ENCODE measurements at regions not wholly inside any gene's neighbourhood (a gene's known extent, or its start where the extent isn't known, plus 50 kb on each side); places are given as distances from the start of the nearest gene placed in this dataset.
A peak's percentile ranks its signal among the peaks of the same experiment; 100 is the strongest.
"Not testable (repeated sequence)": the region's sequence is repeated elsewhere in the genome, so short reads cannot be mapped to it uniquely, and the experiment has no call there.

DNA sequence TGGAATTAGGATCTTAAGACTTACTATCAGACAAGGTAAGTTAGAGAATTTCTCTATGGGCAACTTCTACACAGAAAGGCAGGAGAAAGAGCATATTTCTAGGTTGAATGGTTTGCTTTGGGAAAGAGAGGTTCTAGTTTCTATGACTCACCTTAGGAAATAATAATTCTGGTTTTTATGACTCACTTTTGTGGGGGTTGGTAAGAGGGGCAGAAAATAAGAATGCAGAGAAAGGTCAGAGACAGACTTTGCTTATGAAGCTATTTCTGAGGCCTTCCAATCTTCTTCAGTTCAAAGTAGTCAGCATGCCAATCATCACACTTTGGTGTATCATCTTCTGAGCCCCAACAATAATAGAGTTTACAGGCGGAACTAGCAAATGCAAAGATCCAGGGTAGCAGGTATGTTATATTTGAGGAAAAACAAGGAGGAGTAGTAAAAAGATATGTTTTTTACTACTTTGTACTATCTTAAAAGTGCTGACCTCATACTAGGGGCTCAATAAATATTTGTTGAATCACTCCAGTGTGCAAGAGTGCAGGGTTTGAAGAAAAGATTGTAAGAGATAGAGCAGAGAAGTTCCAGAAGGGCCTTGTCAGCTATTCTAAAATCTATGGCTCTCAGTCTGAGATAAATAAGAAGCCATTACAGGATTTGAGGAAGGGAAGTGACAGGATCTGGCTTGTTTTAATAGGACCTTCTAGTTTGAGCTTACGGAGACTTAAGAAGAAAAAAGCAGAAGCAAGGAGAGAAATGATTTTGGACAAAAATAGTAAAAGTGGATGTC, 56.7 kb upstream of the LRFN5 start:
- Histone ChIP-seq H3K36me3 (ENCODE audit: insufficient read depth) (no peaks in the 10 kb centered on the region), H3K4me1 (ENCODE audit: insufficient read depth) (no peaks in the 10 kb centered on the region), H3K4me3 (ENCODE audit: low read depth, low read length) (no peak overlapping the region), H3K27ac (ENCODE audit: low read depth) (no peak overlapping the region)
- peak; percentile 25 for DNase-seq (ENCODE audit: extremely low spot score)
- 38% methylated on average over 2 of the region's 2 CpGs for WGBS

DNA sequence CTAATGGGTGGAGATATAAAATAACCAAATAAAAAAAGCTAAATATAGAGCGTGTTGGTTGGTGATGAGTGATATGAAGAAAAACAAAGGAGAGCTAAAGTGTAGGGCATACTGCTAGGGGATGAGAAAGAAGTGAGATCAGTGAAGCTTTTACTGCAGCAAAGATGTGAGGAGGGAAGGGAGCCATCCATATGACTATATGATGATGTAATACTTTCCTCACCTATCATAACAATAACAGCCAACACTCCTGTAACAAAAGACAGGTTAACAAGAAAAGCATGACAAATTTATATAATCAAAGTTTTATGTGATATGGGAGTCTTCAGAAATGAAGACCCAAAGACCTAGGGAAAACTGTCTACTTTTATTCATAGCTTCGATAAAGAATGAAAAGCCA, 57.4 kb upstream of the LRFN5 start:
- DNase-seq (ENCODE audit: extremely low spot score) = no peak
- Histone ChIP-seq H3K36me3 (ENCODE audit: insufficient read depth) (no peaks in the 10 kb centered on the region), H3K4me3 (ENCODE audit: low read depth, low read length) (no peak overlapping the region), H3K4me1 (ENCODE audit: insufficient read depth) (no peaks in the 10 kb centered on the region), H3K27ac (ENCODE audit: low read depth) (no peak overlapping the region)
- WGBS = 62% methylated on average over 2 of the region's 2 CpGs

DNA sequence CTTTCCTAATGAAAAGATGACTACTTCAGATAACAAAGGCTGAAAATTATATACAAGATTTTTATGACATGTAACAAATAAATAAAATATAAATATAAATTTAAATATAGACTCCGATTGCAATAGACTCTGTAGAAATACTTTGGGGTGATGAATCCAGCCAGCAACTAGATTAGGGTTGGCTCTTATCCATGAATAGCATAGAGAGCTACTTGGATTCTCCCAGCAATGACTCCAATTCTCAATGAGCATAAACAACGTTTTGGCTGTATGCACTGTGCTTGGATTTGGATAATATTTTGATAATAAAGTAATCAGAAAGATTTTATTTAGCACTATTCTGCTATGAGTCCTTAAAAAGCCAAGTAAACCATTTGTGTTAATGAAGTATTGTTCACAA, 58.0 kb upstream of the LRFN5 start:
- Histone ChIP-seq H3K36me3 (ENCODE audit: insufficient read depth) (no peaks in the 10 kb centered on the region), H3K4me3 (ENCODE audit: low read depth, low read length) (no peak overlapping the region), H3K4me1 (ENCODE audit: insufficient read depth) (no peaks in the 10 kb centered on the region), H3K27ac (ENCODE audit: low read depth) (no peak overlapping the region)
- no peak for DNase-seq (ENCODE audit: extremely low spot score)
- WGBS = 30% methylated on average over 2 of the region's 2 CpGs

DNA sequence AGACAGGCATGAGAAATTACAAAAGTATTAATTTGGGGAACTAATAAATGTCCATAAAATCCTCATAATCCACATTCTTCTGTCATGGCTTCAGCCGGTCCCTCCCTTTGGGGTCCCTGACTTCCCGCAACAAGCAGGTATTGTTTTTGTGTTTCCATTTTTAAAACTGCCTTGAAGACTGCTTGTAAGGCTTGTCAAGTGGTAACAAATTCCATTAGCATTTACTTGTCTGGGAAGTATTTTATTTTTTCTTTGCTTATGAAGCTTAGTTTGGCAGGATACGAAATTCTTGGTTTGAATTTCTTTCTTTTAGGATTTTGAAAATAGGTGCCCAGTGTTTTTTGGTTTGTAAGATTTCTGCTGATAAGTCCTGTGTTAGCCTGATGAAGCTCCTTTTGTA, 65.3 kb upstream of the LRFN5 start:
- H3K4me1 ChIP-seq (ENCODE audit: insufficient read depth) = no peaks in the 10 kb centered on the region
- H3K4me3 ChIP-seq (ENCODE audit: low read depth, low read length) = no peak overlapping the region
- DNase-seq (ENCODE audit: extremely low spot score) = no peak
- H3K36me3 ChIP-seq (ENCODE audit: insufficient read depth) = no peaks in the 10 kb centered on the region
- no peak overlapping the region for H3K27ac ChIP-seq (ENCODE audit: low read depth)
- WGBS = 94% methylated on average over 3 of the region's 3 CpGs

DNA sequence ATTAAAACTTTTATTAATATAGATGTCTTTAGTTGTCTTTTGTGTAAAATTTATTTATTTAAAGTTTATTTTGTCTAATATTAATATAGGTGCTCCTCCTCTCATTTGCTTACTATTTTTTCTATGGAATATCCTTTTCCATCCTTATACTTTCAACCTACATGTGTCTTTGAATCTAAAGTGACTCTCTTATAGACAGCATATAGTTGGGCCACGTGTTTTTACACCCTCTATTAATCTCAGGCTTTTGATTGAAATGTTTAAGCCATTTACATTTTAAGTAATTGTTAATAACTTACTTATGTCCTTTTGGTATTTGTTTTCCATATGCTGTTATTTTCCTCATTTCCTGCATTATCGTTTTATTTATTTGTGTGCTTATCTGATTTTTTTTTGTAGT, 74.4 kb upstream of the LRFN5 start:
- WGBS = 90% methylated on average over 2 of the region's 2 CpGs
- DNase-seq (ENCODE audit: extremely low spot score) = no peak
- Histone ChIP-seq H3K27ac (ENCODE audit: low read depth) (no peak overlapping the region), H3K4me1 (ENCODE audit: insufficient read depth) (no peaks in the 10 kb centered on the region), H3K36me3 (ENCODE audit: insufficient read depth) (no peaks in the 10 kb centered on the region), H3K4me3 (ENCODE audit: low read depth, low read length) (no peak overlapping the region)

DNA sequence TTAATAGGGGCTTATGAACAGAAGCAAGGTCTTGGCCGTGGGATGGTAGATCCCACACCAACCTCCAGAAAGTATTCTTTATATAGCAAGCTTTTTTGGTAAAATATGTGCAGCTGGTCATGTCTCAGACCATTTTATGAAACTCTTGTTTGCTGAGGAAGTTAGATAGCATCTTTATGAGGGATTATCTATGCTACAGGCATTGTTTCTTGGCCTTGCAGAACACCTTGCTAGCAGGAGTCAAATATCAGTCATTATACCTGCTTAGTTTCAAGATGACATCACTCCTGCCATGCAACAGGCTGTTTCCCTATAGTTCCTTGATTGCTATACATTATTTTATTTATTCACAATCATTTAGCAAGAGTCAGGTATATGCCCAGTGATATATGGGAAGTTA, 84.8 kb upstream of the LRFN5 start:
- H3K4me3 ChIP-seq (ENCODE audit: low read depth, low read length) = no peak overlapping the region
- H3K4me1 ChIP-seq (ENCODE audit: insufficient read depth) = no peaks in the 10 kb centered on the region
- H3K27ac ChIP-seq (ENCODE audit: low read depth) = no peak overlapping the region
- DNase-seq (ENCODE audit: extremely low spot score) = no peak
- no peaks in the 10 kb centered on the region for H3K36me3 ChIP-seq (ENCODE audit: insufficient read depth)
- 74% methylated on average over 1 of the region's 1 CpG for WGBS

DNA sequence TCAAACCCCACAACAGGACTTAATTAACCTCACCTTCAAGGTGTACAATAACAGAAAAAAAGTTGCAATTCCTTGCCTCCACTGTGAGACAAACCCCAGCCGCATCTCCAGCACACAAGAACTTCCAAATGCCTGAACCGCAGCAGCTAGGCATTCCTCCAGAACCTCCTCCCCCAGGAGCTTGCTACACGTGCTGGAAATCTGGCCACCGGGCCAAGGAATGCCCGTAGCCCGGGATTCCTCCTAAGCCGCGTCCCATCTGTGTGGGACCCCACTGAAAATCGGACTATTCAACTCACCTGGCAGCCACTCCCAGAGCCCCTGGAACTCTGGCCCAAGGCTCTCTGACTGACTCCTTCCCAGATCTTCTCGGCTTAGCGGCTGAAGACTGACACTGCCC, 88.6 kb upstream of the LRFN5 start:
- not testable (repeated sequence) for H3K36me3 ChIP-seq (ENCODE audit: insufficient read depth); H3K27ac ChIP-seq (ENCODE audit: low read depth); H3K4me3 ChIP-seq (ENCODE audit: low read depth, low read length); DNase-seq (ENCODE audit: extremely low spot score); H3K4me1 ChIP-seq (ENCODE audit: insufficient read depth)
- WGBS = 85% methylated on average over 10 of the region's 11 CpGs

DNA sequence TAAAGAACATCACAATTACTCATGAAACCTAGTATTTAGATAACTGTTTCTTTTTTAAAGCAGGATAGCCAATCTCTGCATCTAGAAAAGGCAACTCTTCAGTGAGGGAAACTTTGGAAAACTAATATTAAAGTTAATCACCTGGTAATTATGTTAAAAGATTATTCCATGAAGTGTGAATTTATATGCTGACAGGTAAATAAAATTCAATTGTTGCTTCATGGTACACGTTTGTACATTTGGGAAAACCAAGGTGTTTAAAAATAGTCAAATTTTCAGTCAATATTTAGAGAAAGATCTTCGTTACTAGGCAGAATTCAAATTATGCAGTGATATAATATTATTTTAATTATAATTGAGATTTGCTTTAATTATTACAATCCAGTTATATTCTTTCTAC, 100.1 kb upstream of the LRFN5 start:
- no peak for DNase-seq (ENCODE audit: extremely low spot score)
- Histone ChIP-seq H3K27ac (ENCODE audit: low read depth) (no peak overlapping the region), H3K36me3 (ENCODE audit: insufficient read depth) (no peaks in the 10 kb centered on the region), H3K4me3 (ENCODE audit: low read depth, low read length) (no peak overlapping the region), H3K4me1 (ENCODE audit: insufficient read depth) (no peaks in the 10 kb centered on the region)
- 82% methylated on average over 2 of the region's 2 CpGs for WGBS

DNA sequence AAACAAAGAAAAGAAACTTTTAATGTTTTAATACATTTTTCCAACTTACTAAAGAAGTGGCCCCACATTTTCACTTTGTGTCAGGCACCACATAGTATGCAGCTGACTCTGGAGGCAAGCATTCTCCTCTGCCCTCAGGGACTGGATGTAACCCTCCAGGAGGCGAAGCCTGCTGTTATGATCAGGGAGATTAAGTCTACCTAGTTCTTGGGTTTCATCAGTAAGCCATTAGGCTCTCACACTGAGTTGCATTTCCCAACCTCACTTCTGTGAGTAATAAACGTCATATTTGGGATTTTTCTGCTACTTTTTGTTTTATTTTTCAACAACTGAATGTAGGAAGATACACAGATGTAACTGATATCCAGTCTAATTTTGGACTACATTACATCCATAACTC, 101.2 kb upstream of the LRFN5 start:
- no peak for DNase-seq (ENCODE audit: extremely low spot score)
- no peak overlapping the region for H3K27ac ChIP-seq (ENCODE audit: low read depth)
- no peaks in the 10 kb centered on the region for H3K36me3 ChIP-seq (ENCODE audit: insufficient read depth)
- WGBS = 74% methylated on average over 2 of the region's 2 CpGs
- H3K4me1 ChIP-seq (ENCODE audit: insufficient read depth) = no peaks in the 10 kb centered on the region
- H3K4me3 ChIP-seq (ENCODE audit: low read depth, low read length) = no peak overlapping the region

DNA sequence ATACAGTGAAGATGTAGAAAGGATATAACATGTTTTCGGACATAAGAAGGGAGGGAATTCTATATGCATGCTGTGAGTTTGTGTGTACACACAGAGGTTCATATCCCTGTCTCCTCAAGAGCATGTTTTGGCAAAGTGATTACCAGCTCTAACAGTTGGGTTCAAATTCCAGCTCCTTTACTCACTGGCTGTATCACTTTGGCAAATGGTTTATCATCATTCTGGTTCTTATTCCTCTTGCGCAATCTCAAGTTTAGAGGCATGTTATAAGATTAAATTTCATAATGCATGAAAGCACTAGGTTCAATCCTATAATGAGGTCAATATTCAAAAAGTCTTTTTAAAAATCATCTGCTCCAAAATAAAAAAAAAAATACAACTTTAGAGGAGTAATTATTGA, 107.7 kb upstream of the LRFN5 start:
- no peaks in the 10 kb centered on the region for H3K4me1 ChIP-seq (ENCODE audit: insufficient read depth)
- 93% methylated on average over 2 of the region's 2 CpGs for WGBS
- H3K27ac ChIP-seq (ENCODE audit: low read depth) = no peak overlapping the region
- no peaks in the 10 kb centered on the region for H3K36me3 ChIP-seq (ENCODE audit: insufficient read depth)
- no peak overlapping the region for H3K4me3 ChIP-seq (ENCODE audit: low read depth, low read length)
- no peak for DNase-seq (ENCODE audit: extremely low spot score)

DNA sequence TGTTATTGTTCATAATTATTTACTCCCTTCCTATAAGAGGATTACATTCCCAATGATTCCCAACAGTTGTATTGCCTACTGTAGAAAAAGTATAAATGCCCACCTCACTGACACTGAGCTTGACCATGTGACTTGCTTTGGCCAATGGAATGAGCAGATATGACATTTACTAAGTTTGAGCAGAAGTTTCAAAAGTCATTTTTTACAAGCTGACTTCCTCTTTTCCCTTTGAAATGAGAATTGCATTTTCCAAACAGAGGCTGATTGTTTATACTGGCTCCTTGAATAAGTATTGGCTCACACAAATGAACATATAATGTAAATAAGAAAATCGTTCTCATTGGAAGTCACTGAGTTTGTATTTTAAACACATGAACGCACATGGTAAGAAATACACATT, 116.4 kb upstream of the LRFN5 start:
- no peak overlapping the region for H3K27ac ChIP-seq (ENCODE audit: low read depth)
- H3K4me3 ChIP-seq (ENCODE audit: low read depth, low read length) = no peak overlapping the region
- H3K4me1 ChIP-seq (ENCODE audit: insufficient read depth) = no peaks in the 10 kb centered on the region
- 53% methylated on average over 2 of the region's 2 CpGs for WGBS
- H3K36me3 ChIP-seq (ENCODE audit: insufficient read depth) = no peaks in the 10 kb centered on the region
- no peak for DNase-seq (ENCODE audit: extremely low spot score)

DNA sequence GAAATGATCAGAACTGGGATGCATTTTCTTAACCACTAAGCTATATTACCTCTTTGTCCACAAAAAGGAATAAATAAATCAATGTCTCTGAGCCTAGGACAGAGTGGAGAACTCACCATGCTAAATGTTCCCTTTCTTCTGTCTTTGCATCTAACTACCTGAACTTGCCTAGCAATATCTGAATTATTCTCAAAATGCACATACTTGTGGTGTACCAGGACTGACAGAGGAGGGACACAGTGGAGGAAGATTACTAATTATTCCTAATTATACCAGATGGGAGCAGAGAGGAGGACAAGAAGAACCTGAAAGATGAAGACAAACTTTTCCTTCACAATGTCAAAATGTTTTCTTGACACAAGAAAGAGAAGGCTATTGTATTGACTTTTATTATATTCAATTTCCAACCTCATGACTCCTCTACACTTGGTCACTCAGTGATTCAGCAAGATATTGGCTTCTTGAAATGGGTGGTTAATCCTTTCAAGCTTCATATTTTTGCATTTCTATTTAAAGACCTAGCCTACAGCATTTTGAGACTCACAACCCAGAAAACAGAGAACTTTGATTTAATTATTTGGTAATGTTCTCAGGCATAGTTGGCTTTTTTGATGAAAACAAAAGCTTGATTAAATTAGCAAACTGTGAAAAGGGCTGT, 117.2 kb upstream of the LRFN5 start:
- Histone ChIP-seq H3K4me1 (ENCODE audit: insufficient read depth) (no peaks in the 10 kb centered on the region), H3K36me3 (ENCODE audit: insufficient read depth) (no peaks in the 10 kb centered on the region), H3K27ac (ENCODE audit: low read depth) (no peak overlapping the region), H3K4me3 (ENCODE audit: low read depth, low read length) (no peak overlapping the region)
- DNase-seq (ENCODE audit: extremely low spot score) = no peak

DNA sequence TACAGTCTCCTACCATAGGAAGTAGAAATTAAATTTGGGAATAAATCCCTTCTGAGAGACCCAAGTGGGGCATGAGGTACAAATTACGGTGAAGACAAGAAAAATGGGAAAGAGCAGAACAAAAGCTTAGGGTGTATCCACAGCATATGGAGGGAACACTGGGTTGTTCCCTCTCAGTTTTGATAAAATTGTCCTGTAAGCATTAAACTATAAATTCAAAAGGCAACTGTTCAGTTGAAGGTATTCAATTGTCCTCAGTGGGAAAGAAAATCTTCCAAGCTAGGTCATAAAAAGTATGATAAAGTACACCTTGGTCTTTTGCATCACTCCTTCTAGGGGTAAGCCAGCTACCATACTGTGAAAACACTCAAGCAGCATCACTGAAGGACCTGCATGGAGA, 118.3 kb upstream of the LRFN5 start:
- H3K4me3 ChIP-seq (ENCODE audit: low read depth, low read length) = no peak overlapping the region
- 94% methylated on average over 1 of the region's 1 CpG for WGBS
- no peaks in the 10 kb centered on the region for H3K36me3 ChIP-seq (ENCODE audit: insufficient read depth)
- no peak for DNase-seq (ENCODE audit: extremely low spot score)
- no peak overlapping the region for H3K27ac ChIP-seq (ENCODE audit: low read depth)
- H3K4me1 ChIP-seq (ENCODE audit: insufficient read depth) = no peaks in the 10 kb centered on the region

DNA sequence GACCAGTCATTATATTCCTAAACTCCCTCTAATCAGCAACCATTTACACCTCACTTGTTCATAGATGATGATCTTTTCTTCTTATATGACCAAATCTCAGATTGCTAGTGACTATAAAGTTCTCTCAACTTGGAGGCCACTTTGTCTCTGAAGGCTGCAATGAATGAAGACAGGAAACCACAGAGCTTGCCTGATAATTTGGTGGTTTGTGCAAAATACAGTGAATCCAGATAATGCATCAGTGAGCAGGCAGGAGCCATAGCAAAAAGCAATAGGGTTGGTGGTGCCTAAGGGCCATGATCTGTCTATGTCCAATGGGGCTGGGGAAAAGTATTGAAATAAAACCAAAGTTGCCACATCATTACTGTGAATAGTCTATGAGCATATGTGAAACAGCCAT, 123.8 kb upstream of the LRFN5 start:
- no peak overlapping the region for H3K4me3 ChIP-seq (ENCODE audit: low read depth, low read length)
- no peaks in the 10 kb centered on the region for H3K4me1 ChIP-seq (ENCODE audit: insufficient read depth)
- no peak overlapping the region for H3K27ac ChIP-seq (ENCODE audit: low read depth)
- H3K36me3 ChIP-seq (ENCODE audit: insufficient read depth) = no peaks in the 10 kb centered on the region
- DNase-seq (ENCODE audit: extremely low spot score) = no peak
